T-helper 1 cell (primary cell): ENCODE measurements at regions not wholly inside any gene's neighbourhood (a gene's known extent, or its start where the extent isn't known, plus 50 kb on each side); places are given as distances from the start of the nearest gene placed in this dataset.
"Not testable (repeated sequence)": the region's sequence is repeated elsewhere in the genome, so short reads cannot be mapped to it uniquely, and the experiment has no call there.

ENCODE experiments used
- DNase-seq, 5 donors: peaks; one replicate each; pipeline ENCODE4 v3.0.0-alpha.2; 2012 to 2020

DNA sequence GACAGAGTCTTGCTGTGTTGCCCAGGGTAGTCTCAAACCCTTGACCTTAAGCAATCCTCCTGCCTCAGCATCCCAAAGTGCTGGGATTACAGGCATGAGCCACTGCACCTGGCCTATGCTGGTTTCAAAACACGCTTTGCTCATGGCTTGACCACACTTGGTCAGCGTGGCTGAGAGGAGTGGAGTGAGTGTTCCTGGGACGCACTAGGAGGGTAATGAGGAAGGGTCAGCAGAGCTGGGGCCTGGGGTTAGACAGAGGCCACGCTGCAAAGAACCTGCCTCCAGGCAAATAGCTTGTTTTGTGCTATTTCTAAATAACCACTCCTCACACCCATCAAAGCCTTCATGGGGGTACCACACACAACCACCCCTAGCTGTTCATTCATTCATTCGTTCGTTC, 77.9 kb upstream of the TOX2 start:
- DNase-seq: no peak

DNA sequence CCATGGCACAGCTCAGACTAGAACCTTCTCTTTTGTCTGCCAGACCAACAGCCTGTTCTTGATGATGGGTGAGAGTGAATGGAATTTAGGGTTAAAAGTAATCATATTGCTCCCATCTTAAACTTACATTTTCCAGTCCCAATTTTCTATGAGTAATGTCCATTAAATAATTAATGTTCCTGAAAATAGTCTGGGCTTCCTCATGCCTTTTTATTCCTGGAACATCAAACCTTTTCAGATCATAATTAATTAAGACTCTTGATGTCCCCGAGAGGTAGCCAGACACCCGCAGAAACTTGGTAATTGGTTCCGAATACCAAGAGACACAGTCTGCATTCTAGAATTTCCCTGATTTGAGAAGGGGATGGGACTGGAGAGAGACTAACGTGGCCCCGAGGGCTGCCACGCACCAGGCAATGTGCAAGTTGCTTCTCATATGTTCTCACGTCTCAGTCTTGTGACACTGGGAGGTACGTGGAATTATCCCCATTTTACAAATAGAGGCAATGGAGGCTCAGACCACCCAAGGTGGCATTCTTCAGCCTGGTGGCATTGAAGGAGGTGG, 78.6 kb upstream of the TOX2 start:
- no peak for DNase-seq

DNA sequence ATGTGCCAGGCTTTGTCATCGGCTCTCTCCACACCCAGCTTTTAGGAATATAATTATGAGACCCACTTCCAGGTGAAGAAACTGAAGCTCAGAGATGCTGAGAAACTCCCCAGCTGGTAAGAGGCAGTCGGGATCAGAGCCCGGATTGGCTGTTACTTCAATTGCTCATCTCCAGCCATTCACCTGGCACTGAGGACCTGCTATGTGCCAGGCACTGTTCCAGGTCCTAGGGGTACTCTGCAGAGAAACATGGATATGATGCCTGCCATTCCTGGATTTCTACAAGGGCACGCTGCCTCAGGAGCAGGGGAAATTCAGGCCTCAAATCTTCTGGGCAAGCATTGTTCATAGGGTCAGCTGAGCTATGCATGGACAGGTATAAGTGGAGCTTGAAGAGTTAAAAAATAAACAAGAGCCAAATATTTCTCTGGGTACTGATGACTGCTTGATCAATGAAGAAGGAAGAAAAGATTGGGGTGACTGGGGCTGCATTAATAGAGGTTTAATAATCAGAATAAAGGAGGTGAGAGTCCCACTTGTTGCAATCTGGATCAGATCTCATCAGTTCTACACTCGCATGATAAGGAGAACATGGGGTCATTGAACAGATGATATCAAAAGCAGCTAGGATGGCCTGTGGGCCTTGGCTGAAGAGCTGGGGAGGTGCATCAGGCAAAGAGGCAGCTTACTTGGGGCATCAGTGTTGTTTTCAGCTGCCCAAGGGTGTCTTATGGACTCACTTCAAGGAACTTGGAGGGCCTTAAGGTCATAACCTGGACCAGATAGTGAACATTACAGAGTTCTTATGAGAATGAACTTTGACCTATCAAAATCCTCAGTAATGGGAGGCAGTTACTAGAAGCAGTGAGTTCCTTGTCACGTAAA, 80.9 kb upstream of the TOX2 start:
- no peak for DNase-seq

DNA sequence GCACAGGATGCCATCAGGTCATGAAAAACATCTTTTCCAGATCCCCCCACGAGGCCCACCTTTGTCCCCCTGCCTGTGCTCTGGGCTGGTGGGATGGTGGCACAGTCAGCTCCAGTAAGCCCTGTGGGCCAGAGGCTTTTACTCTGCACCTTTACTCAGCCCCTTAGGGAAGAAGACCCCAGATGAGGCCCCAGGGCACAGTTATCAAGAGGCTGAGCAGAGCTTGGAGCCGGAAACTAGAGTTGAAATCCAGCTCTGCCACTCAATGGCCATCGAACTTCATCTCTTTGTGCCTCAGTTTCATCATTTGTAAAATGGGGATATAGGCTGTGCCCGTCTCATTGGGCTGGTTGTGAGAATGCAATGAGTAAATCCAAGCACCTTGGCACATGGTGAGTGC, 81.7 kb upstream of the TOX2 start:
- DNase-seq: no peak

DNA sequence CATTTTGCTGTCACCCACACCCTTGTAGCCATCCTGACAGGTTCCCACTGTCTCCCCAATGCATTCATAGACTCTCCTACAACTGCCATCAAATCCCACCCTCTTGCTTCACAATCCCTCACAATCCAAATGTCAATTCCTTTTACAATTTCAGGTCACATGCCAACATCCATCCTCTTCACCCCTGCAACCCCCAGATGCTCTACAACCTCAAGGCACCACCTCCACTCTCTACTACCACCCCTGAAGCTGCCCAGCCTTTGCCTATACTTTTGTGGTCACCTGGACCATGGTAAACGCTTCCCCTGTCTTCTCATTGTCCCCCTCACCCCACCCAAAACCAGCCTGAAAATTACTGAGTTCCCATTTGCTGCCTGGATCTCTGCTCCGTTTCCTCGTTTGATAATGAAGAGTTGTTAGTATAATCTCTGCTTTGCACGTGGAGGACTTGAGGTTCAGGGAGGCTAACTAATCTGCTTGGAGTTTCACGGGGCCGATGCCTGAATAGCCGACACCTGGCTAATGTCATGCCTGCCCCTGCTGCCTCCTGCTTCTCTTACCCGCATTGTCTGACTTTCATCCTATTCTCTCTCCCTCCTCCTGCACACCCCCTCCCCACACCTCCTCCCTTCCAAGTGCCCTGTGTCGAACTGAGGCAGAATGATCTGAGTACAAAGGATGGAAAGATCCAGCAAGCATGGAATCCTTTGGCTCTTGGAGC, 82.4 kb upstream of the TOX2 start:
- DNase-seq: no peak

DNA sequence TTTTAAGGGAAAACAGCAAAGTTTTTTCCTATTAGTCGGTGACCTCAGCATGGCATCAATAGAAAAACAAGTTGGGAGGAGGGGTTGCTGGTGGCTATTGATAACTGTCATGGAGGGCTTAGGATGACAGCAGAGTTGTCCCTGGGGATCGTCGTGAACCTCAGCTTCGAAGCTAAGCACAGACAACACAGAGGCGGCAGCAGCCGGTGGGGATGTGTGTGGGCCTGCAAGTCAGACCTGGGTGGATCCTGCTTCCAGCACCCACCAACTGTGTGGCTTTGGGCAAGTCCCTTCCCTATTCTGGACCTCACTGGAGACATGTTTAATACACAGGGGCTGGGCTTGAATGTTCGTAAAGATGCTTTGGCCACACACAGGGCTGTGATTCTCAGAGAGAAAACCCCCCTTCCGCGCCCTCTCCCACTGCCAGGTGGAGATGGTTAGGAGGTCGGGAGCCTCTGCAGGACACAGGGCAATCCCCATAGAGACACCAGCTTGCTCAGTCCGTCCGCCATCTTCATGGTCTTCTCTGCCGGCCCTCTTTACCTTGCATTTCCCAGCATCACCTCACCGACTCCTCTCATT, 83.1 kb upstream of the TOX2 start:
- no peak for DNase-seq

DNA sequence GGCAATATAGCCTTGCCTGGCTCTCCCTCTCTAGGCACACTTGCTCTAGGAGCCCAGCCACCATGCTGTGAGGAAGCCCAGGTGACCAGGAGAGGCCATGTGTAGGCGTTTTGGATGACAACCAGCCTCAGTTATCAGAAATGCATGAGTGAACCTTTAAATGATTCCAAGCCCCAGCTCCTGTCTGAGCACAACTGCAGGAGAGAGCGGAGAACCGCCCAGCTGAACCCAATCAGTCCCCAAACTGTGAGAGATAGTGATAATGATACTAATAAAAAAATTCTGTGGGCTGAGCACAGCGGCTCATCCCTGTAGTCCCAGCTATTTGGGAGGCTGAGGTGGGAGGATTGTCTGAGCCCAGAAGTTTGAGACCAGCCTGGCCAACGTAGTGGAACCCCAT, 83.8 kb upstream of the TOX2 start:
- DNase-seq: no peak

- no peak for DNase-seq
Measured at GRCh38 chr20:43829951-43830690, 84.5 kb upstream of the TOX2 start.

GRCh38 chr20:43827940-43828562, 86.6 kb upstream of the TOX2 start:
- no peak for DNase-seq

GRCh38 chr20:43826943-43827342, 87.7 kb upstream of the TOX2 start:
- DNase-seq: not testable (repeated sequence)

DNA sequence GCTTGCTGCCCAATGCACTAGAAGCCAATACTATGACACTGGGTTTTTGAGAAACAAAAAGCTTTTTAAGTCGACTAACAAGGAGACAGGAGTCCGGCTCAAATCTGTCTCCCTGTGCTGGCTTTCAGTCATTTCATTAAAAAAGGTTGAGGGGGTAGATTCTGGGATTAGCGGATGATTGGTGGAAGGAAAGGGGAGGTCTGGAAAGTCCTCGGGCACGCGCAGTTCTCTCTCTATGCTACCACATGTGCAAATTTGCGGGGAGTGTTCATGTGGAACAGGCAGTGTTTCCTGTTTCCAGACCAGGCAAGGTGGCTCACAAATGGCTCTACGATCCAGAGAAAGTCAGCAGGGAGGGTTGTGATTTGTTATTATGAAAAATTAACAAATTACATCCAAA, 89.1 kb upstream of the TOX2 start:
- no peak for DNase-seq

DNA sequence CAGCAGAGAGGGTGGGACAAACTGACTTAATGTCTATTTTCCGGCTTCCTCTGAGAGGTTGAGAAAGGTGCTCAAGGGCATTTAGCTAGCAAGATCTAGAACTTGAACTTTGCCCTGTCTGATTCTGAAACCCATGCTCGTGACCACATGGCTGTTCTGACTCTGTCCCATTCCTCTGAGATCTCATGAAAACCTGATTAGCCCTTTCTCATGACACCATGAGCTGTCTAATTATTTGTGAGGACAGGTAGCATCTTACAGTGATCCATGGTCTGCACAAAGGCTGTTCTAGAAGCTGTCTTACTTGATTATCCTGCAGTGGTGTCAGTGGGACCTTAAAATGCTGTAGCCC, 89.6 kb upstream of the TOX2 start:
- peak in 1 of 5 donors; percentile 27 for DNase-seq

- no peak for DNase-seq
Measured at GRCh38 chr20:43824309-43825050, 90.2 kb upstream of the TOX2 start.

- peak in 1 of 5 donors; percentile 77 for DNase-seq
Measured at GRCh38 chr20:43821795-43822194, 92.9 kb upstream of the TOX2 start.

DNA sequence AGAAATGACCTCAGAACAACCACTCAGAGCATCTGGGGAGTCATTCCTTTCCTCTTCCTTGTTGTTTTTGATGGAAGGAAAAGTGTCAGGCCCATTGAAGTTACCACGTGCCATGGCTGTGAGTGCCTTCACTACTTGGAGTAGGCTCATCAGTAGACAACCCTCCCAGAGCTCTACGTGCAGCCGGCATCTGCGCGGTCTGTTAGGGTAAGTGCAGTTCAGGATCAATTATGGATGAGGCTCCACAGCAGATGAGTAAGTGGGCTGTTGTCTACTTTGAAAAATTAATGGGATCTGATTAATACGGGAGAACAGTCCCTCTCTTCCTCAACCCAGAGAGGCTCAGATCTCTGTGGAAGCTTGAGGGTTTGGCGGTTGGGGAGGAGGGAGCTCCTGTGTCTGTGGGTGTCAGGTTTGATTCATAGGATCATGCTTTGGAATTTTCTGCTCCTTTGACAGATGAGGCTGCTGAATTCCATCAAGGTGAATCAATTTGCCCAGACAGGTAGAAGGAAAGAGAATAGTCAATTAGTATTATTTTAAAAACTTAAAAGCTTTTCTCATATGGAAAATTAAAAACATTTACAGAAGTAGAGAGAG, 93.8 kb upstream of the TOX2 start:
- no peak for DNase-seq

DNA sequence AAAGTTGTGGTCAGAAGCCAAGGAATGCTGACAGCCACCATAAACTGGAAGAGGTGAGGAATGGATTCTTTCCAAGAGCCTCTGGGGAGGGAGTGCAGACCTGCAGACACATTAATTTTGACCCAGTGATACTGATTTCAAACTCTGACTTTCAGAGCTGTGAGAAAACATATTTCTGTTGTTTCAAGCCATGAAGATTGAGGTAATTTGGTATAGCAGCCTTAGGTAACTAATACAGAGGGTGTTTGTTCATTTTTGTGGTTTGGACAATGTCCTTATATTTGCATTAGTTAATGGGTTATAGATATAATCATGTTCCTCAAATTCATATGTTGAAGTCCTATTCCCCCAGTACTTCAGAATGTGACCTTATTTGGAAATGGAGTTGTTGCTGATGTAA, 85.4 kb upstream of the GTSF1L start:
- DNase-seq: no peak

DNA sequence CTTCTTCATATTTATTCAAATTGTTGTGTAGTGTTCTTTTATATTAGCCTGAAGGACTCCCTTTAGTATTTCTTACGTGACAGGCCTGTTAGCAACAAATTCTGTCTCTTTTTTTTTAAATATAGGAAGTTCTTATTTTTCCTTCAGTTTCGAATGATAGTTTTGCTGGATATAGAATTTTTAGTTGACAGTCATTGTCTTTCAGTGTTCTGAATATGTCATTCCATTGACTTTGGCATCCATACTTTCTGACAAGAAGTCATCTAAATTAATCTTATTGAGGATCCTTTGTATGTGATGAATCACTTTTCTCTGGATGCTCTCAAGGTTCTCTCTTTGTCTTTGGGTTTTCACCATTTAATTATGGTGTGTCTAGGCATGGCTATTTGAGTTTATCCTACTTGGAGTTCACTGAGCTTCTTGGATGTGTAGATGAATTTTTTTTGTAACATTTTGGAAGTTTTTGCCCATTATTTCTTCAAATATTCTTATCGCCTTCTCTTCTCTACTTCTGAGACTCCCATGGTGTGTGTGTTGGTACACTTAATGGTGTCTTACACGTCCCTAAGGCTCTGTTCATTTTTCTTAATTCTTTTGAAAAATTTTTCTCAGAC, 82.5 kb upstream of the GTSF1L start:
- DNase-seq: no peak

GRCh38 chr20:43804781-43805180, 78.0 kb upstream of the GTSF1L start:
- DNase-seq: no peak

GRCh38 chr20:43803276-43803675, 76.5 kb upstream of the GTSF1L start:
- no peak for DNase-seq

DNA sequence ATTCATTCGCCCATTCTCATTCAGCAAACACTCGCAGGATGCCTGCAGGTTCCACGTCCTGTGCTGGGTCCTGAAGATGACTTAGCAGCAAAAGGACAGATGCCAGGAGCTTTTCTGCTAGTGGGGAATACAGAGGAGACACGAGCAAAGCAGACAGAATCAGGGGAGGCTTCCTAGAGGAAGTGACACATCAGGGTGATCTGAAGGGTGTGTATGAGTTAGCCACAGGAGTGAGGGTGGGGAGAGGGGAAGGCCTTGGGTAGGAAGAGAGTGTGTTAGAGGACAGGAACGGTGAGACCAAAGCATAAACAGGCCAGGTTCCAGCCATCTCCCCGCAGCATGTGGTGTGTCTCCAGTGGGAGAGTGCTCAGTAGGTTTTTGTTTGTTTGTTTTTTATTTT, 73.4 kb upstream of the GTSF1L start:
- peak in 1 of 5 donors; percentile 67 for DNase-seq

DNA sequence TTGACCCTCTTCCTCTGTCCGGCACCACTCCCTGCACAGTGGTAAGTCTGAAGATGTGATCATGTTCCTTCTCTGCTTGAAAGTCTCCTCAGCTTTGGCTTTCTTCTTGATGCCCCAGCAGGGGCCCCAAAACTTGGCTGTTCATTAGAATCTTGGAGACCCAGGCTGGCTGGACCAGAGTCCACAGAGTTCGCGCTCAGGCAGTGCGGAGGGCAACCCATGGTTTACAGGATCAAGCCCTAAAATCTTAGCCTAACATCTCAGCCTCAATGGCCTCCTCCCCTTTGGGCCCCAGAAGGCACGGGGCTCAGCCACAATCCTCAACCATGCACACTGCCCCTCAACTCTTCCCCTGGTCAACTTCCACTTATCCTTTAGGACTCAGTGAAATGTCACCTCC, 72.9 kb upstream of the GTSF1L start:
- DNase-seq: no peak
